HL-60 (cell line): ENCODE measurements at regions not wholly inside any gene's neighbourhood (a gene's known extent, or its start where the extent isn't known, plus 50 kb on each side); places are given as distances from the start of the nearest gene placed in this dataset.

Experiments
- GABPA ChIP-seq: IDR thresholded peaks from 2 replicates; pipeline ENCODE4 v1.6.1; 2012; ENCODE audit warnings: low read depth
- POLR2AphosphoS5 ChIP-seq: IDR thresholded peaks from 2 replicates; pipeline ENCODE4 v1.6.1; 2012; ENCODE audit warnings: low read depth
- SPI1 ChIP-seq: IDR thresholded peaks from 2 replicates; pipeline ENCODE4 v1.6.1; 2012; ENCODE audit warnings: low read depth, mild to moderate bottlenecking, borderline replicate concordance
- TF ChIP-seq, protein P1 (sequence below): IDR thresholded peaks from one replicate; pipeline ENCODE4 v1.5.1; 2011; ENCODE audit warnings: low read length, control low read depth, inconsistent platforms; ENCODE audit not compliant: insufficient read depth
- TF ChIP-seq, protein P2 (sequence below): IDR thresholded peaks from 2 replicates; pipeline ENCODE4 v1.6.1; 2012; ENCODE audit warnings: low read depth; ENCODE audit not compliant: insufficient replicate concordance

DNA sequence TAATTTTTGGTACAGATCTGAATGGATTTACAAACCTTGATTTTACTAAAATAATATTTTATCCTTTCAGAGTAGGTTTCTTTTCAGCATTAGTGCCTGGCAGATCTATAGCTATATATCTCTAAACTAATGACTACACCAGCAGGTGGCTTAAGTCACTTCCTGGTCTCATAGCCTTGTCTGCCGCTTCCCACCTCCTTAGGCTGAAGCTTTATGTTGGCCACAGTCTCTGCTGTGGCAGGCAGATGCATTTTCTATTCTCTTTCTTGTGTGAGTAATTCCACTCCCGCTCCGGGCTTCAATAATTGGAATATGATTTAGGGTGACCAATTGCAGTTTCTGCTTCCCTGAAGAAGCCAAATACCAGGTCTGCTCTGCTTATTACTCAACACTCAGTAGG lies 226.8 kb upstream of the HS3ST5 start:
- TF ChIP-seq, protein P1, sequence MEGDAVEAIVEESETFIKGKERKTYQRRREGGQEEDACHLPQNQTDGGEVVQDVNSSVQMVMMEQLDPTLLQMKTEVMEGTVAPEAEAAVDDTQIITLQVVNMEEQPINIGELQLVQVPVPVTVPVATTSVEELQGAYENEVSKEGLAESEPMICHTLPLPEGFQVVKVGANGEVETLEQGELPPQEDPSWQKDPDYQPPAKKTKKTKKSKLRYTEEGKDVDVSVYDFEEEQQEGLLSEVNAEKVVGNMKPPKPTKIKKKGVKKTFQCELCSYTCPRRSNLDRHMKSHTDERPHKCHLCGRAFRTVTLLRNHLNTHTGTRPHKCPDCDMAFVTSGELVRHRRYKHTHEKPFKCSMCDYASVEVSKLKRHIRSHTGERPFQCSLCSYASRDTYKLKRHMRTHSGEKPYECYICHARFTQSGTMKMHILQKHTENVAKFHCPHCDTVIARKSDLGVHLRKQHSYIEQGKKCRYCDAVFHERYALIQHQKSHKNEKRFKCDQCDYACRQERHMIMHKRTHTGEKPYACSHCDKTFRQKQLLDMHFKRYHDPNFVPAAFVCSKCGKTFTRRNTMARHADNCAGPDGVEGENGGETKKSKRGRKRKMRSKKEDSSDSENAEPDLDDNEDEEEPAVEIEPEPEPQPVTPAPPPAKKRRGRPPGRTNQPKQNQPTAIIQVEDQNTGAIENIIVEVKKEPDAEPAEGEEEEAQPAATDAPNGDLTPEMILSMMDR: no peak
- TF ChIP-seq POLR2AphosphoS5 (no peak), GABPA (no peak), SPI1 (no peak)
- TF ChIP-seq, protein P2, sequence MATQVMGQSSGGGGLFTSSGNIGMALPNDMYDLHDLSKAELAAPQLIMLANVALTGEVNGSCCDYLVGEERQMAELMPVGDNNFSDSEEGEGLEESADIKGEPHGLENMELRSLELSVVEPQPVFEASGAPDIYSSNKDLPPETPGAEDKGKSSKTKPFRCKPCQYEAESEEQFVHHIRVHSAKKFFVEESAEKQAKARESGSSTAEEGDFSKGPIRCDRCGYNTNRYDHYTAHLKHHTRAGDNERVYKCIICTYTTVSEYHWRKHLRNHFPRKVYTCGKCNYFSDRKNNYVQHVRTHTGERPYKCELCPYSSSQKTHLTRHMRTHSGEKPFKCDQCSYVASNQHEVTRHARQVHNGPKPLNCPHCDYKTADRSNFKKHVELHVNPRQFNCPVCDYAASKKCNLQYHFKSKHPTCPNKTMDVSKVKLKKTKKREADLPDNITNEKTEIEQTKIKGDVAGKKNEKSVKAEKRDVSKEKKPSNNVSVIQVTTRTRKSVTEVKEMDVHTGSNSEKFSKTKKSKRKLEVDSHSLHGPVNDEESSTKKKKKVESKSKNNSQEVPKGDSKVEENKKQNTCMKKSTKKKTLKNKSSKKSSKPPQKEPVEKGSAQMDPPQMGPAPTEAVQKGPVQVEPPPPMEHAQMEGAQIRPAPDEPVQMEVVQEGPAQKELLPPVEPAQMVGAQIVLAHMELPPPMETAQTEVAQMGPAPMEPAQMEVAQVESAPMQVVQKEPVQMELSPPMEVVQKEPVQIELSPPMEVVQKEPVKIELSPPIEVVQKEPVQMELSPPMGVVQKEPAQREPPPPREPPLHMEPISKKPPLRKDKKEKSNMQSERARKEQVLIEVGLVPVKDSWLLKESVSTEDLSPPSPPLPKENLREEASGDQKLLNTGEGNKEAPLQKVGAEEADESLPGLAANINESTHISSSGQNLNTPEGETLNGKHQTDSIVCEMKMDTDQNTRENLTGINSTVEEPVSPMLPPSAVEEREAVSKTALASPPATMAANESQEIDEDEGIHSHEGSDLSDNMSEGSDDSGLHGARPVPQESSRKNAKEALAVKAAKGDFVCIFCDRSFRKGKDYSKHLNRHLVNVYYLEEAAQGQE: no peak
